ENCODE measurements at regions not wholly inside any gene's neighbourhood (a gene's known extent, or its start where the extent isn't known, plus 50 kb on each side); places are given as distances from the start of the nearest gene placed in this dataset.

GRCh38 chr5:38634568-38635369, 78.3 kb upstream of the LIFR start:
- 43 to 59% (median 45%) methylated on average over 4 of the region's 4 CpGs for WGBS, 5 donors
- H3K4me1 ChIP-seq: peaks cover 20 to 40% (median 24%) of the 10 kb centered on the region in 4 donors
- DNase-seq: peak in 1 of 2 donors; percentile 48
- H3K27ac ChIP-seq: peak overlapping the region; percentile 41 to 69 (median 57)
- H3K27me3 ChIP-seq: no peaks in the 10 kb centered on the region
- H3K36me3 ChIP-seq: no peaks in the 10 kb centered on the region
- intact Hi-C loops (cut with DNase I; ENCODE audit: low total_unique reads): no loop called here
- TF ChIP-seq CTCF (IDR thresholded peaks at IDR 0.05): no peak
- no peak overlapping the region for H3K4me3 ChIP-seq
- peaks cover 0 to 19% (median 10%) of the 10 kb centered on the region in 4 donors for H3K9me3 ChIP-seq

GRCh38 chr5:38636626-38637025, 80.2 kb upstream of the LIFR start:
- H3K27ac ChIP-seq: peak overlapping the region; percentile 16 to 68 (median 54)

DNA sequence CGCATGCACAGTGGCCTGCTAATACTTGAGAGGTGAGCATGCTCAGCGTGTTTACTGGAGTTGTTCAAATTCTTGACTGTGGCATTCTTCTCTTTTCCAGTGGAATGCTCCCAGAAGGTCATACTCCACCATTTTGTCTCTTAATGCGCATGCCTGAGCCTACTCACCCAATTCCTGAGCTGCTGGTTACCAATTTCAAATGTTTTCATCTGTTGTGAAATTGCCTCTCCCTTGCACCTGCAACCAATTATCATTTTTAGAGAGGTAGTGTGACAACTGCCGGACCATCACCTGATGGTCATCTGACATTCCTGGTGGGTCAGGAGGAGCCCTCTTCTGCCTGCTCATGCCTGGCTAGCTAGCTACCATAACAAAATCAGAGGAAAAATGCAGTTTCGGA, 82.2 kb upstream of the LIFR start:
- 89 to 97% (median 93%) methylated on average over 5 of the region's 5 CpGs for WGBS, 5 donors
- Histone ChIP-seq H3K36me3 (no peaks in the 10 kb centered on the region), H3K9me3 (no peaks in the 10 kb centered on the region), H3K27me3 (no peaks in the 10 kb centered on the region), H3K4me3 (no peak overlapping the region), H3K4me1 (peaks cover 32 to 57% (median 43%) of the 10 kb centered on the region in 4 donors), H3K27ac (peak overlapping the region; percentile 55 to 76 (median 67))
- DNase-seq: no peak
- intact Hi-C loops (cut with DNase I; ENCODE audit: low total_unique reads): no loop called here
- TF ChIP-seq POLR2AphosphoS5 (IDR thresholded peaks at IDR 0.05): no peak
- no peak for TF ChIP-seq EP300 (IDR thresholded peaks at IDR 0.05)
- no peak for TF ChIP-seq CTCF (IDR thresholded peaks at IDR 0.05)

More at GRCh38 chr5:38636626-38637025, 80.2 kb upstream of the LIFR start:
- H3K36me3 ChIP-seq: no peaks in the 10 kb centered on the region
- peaks cover 0 to 13% (median 10%) of the 10 kb centered on the region in 4 donors for H3K9me3 ChIP-seq
- intact Hi-C loops (cut with DNase I; ENCODE audit: low total_unique reads): no loop called here
- DNase-seq: peak; percentile 83 to 89
- TF ChIP-seq POLR2A (IDR thresholded peaks at IDR 0.05) (no peak), POLR2AphosphoS5 (IDR thresholded peaks at IDR 0.05) (peak in 2 of 3 donors; percentile 74 to 85)
- no peak overlapping the region for H3K4me3 ChIP-seq
- peaks cover 27 to 53% (median 34%) of the 10 kb centered on the region in 4 donors for H3K4me1 ChIP-seq
- WGBS, 5 donors: 40 to 51% (median 43%) methylated on average over 4 of the region's 4 CpGs
- H3K27me3 ChIP-seq: no peaks in the 10 kb centered on the region

DNA sequence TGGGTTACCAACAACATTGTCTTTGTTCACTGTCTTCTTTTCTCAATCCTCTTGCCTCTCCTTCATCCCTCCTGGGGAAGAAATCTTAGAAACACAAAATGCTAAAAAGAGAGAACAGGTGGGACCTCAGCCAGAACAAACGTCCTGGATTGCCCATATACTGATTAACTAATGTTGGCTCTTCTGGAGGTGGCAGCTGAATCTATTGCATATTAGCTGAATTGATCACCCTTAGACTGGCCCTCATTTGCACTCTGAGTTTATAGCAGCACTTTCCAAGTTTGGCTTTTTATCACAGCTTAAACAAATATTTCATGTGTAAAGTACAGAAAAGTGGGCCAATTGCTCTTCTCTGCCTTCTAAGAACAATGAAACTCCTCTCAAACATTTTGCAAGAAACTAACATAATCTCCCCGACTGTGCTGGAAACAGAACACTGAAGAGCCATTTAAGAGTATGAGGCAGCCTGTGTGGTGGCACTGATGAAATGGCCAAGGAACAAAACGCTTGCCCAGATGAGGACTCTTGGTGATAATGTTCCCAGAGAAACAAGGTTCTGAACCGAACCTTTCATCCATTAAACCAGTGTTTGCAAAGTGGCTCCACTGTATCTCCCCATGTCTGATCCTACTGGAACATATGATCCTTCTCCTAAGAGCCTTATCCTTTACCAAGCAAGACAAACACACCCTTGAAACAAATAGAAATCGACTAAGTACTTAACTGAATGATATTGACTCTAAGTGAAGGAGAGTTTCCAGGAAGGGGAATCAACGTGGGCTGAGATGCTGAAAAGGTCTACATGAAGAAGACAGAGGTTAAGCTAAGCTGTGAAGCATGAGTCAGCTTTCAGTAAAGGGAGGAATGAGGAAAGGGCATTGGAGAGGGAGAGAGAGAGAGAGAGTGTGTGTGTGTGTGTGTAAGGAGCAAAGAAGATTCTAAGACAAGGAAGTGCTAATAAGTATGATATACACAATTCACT, 83.2 kb upstream of the LIFR start:
- H3K4me3 ChIP-seq: no peak overlapping the region
- H3K27me3 ChIP-seq: no peaks in the 10 kb centered on the region
- intact Hi-C loops (cut with DNase I; ENCODE audit: low total_unique reads): no loop called here
- WGBS, 5 donors: 22 to 34% (median 27%) methylated on average over 6 of the region's 6 CpGs
- peak in 2 of 3 donors; percentile 29 to 77 for TF ChIP-seq POLR2AphosphoS5 (IDR thresholded peaks at IDR 0.05)
- TF ChIP-seq POLR2A (IDR thresholded peaks at IDR 0.05): no peak
- TF ChIP-seq CTCF (IDR thresholded peaks at IDR 0.05): no peak
- TF ChIP-seq EP300 (IDR thresholded peaks at IDR 0.05): no peak
- no peaks in the 10 kb centered on the region for H3K36me3 ChIP-seq
- peaks cover 28 to 57% (median 42%) of the 10 kb centered on the region in 4 donors for H3K4me1 ChIP-seq
- H3K27ac ChIP-seq: peak overlapping the region; percentile 55 to 76 (median 67)
- DNase-seq: peak; percentile 52 to 66
- no peaks in the 10 kb centered on the region for H3K9me3 ChIP-seq
